Activated CD4-positive, alpha-beta T cell treated with anti-CD3 and anti-CD28 coated beads, Interleukin-2, amount 50 U/mL, for 24 hours (primary cell): ENCODE measurements at regions not wholly inside any gene's neighbourhood (a gene's known extent, or its start where the extent isn't known, plus 50 kb on each side); places are given as distances from the start of the nearest gene placed in this dataset.
A peak's percentile ranks its signal among the peaks of the same experiment; 100 is the strongest.

Experiments used
- DNase-seq, 2 donors: peaks; one replicate each; pipeline ENCODE4 v3.0.0-alpha.2; 2020; ENCODE audit warnings: low read depth in 1 of 2, low spot score in 1 of 2

DNA sequence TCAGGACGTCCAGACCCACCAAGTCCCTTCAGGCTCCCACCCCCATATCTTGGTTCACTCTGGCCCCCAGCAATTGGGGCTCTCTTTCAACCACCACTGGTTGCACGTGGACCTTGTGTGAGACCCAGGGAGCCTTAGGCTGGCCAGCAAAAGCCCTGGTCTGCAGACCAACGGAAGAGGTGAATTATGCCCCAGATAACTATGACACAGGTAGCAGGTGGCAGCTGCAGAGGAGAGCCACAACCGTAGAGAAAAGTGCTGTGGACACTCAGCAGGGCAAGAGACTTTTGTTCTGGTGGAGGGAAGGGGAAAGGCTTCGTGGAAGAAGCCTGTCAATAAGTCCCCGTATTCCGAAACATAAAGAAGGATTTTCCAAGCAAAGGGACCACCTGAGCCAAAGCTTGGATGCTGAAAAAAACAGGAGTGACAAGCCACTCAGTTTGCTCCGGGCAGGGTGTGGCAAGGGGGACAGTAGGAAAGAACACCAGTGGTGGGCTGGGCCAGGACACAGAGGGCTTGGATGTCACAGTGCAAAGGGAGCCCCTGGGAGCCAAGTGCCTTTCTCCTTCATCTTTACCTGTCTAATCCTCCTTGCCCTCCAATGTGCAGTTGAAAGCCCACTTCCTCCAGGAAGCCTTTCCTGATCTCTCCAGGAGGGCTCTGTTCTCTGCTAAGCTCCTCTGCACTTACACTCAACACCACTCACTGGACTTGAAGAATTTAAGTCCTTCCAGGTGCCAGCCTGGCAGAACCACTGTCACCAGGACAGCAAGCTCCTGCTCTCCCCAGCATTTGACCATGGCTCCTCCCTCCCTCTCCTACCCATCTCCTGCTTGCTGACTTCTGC, 264.7 kb downstream of the BUD13 start:
- DNase-seq = no peak

DNA sequence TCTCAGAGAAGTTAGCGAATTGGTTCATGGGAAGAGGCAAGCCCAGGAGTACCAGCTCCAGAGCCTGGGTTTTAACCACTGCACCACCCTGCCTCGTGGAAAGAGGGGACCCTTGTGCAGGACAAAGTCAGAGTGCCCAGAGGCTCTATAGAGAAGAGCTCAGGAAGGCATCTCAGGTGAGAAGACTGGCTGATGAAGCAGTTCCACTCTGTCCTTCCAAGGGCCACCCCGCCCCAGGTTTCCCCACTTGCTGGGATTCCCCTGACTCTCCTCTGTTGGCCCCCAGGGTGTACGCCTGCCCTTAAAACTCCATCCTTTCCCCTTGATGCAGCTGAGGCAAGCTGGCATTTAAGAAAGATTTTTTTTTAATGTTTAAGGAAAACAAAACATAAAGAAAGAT, 265.8 kb downstream of the BUD13 start:
- DNase-seq = no peak

DNA sequence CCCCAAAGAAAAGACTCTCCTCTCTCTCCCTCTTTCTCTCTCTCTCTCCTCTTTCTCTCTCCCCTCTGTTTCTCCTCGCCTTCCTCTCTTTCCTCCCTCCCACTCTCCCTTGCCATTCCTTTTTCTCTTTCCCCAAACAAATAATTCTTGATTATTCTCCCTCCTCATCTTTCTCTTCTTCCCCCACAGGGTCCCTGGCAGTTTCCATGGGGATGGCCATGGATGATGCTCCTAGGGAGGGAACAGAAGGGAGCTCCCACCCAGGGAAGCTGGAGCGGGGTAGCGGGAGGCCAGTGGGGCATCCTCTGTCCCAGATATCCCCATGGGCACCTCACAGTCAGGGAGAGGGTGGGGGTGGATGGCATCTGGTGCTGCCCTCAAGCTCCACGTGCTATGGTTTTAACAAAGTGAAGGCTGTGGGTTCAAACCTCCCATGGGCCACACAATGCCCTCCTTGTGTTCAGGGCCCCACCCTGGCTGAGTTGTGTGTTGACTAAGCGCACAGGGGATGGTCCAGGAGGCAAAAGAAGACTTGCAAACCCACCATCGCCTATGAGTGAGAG, 266.4 kb downstream of the BUD13 start:
- no peak for DNase-seq

DNA sequence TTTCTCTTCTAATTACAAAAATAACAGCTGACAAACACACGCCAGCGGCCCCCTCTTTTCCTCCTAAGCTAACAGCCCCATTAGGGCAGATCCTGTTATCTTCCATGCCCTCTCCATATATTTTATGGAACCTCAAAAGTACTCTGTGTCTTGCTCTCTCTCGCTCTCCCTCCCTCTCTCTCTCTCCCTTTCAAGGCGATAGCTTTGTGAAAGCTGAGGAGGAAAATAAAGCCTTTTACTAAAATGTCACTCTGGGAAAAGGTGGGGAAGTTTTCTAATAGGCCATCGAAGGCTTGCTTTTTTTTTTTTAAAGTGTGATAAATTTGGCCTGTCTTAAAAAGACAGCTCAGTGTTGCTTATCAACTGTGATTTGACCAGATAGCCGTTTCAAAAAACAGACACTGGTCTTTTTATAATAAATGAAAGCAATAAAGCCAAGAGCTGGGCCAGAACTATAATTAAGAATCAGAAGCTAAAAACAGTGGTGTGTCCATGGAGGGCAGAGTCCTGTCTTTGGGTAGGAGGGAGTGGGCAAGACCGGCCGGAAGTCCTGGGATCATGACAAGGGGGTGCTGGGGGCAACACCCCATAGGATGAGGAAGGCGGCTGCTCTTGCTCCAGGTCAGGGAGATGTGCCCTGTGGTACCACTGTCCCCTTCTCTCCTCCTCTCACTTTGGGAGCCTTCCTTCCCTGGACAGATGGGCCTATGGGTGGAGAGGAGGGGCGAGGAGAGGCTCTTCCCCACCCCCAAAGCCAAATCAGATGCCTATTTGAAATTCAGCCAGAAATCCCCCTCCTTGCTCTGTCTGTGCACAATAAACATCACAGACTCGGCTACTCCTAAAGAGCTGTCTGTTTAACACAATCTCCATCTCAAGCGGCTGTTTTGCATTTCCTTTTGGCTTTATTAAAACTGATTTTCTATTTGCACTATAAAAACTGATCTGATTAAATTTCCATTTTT, 267.2 kb downstream of the BUD13 start:
- no peak for DNase-seq

DNA sequence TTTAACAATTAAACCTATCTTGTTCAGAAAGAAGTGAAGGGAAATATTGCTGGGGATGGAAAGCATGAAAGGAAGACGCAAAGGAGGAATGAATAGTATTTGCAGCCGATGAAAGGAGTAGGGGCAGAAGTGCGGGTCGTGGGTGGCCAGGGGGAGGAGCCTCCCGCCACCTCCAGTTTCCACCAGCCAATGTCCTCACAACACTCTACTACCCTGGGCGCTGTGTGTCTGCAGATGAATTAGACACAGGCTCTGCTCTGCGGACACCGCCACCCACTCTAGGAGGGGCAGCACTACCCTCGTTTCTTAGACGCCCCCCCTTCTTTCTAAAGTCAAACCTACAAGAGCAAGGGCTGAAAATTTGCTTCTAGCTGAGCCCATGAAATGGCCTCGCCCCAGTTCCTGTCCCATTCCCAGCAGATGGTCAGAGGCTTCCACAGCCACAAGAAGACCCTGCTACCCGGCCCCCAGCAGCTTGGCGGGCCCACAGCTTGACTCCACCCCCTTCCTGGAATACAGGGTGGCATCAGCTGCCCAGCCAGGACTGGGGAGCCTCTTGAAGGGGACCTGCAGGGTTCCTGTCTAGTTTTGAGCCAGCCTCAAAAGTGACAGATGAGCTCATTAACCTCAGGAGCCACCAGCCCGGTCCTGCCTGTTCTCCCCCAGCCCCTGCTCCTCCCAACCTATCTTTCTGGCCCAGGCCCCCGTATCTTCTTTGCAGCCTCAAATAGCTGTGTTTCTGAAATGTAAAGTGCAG, 268.1 kb downstream of the BUD13 start:
- DNase-seq = no peak

DNA sequence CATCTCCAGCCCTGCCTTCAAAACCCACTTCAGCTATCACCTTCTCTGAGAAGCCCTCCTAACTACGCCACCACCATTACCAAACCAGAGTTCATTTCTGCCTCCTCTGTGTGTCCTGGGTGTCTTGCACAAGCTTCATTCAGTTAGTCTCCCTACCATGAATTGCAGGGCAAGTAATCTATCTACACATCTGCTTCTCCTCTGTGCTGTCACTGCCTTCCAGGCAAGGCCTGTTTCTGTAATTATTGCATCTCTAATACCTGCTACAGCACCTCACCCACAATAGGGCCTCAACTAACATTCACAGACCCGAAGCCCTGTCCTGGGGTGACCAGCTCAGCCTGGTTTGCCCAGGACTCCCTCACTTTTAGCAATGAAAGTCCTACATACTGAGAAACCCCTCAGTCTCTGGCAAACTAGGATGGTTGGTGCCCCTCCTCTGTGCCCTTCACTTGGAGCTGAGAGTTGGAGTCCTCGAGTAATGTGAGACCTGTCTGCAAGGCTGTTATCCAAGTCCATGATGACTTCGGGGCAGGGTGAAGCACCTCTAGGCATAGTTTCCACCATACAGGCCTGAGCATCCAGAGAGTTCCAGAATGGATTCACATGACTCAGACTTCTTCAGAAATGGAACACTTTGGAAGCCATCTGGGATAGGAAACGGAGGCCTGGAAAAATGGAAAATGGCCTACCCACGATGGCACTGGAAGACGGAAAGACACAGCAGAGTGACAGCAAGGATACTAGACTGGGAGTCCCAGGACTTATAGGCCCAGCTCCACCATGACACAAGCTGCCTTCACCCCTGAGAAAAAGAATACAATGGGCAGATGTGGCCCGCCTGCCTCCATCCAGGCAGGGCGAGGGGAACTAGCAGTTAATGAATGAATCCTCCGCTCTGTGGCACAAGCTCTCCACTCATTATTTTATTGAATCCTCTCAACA, 269.3 kb downstream of the BUD13 start:
- no peak for DNase-seq

DNA sequence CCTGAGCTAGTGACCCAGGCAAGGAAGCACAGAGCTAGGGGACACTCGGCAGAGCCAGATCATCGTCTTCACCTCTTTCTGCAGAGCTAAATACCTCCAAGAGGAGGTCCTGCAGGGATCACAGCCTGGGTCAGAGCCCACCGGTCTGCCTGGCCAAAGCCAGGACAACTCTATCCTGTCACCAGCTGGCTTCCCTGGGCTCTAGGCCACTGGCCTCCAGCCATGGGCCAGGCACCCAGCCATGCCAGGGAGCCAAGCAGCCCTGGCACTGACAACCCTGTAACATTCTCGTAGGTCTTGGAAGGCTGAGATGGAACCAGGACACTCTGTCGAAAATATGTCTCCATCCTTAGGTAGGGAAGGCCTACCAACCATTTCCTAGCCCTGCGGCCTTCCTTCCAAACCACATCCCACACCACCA, 270.1 kb downstream of the BUD13 start:
- DNase-seq = no peak

DNA sequence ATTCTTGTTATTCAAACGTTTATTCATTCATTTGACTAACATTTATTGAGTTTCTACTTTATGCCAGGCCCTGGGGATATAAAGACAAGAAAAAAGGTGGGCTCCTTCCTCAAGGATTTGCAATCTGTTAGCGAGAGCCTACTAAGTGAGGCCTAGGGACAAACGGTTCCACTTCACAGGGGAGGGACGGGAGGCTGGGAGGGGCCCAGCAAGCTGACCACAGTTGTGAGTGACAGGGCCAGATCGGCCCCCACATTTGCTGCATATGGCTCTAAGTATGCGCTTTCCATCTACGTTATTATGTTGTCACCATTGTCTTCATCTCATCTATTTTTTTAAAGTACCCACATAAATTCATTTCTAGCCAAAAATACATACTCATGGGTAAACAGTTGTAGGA, 271.1 kb downstream of the BUD13 start:
- no peak for DNase-seq

DNA sequence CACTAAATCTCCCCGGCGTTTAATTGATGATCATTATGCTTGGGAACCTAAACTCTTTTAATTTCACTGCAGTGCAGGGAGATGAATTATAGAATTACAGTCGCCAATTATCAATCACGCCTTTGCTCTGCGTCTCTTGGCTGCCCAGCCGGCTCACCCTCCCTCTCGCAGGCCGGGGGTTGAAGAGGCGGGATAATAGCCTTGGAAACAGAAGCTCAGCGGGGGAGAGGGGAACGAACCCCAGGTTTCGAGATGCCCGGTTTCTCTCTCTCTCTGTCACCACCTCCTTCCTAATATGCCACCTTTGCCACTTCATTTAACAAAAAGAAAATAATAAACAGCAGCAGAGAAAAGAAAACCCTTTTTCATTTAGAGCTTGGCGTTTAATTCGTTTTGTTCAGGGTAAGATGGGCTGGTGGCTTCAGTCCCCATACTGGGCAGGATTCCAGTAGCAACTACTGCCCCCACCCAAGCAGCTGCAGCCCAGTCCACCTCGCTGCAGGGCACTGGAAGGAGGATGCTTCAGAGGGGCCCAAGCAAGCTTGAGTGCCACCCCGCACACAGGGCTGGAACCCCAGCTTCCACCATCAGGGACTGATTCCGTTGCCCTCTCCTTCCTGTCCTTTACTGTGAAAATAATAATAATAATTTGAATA, 271.7 kb downstream of the BUD13 start:
- DNase-seq = no peak

DNA sequence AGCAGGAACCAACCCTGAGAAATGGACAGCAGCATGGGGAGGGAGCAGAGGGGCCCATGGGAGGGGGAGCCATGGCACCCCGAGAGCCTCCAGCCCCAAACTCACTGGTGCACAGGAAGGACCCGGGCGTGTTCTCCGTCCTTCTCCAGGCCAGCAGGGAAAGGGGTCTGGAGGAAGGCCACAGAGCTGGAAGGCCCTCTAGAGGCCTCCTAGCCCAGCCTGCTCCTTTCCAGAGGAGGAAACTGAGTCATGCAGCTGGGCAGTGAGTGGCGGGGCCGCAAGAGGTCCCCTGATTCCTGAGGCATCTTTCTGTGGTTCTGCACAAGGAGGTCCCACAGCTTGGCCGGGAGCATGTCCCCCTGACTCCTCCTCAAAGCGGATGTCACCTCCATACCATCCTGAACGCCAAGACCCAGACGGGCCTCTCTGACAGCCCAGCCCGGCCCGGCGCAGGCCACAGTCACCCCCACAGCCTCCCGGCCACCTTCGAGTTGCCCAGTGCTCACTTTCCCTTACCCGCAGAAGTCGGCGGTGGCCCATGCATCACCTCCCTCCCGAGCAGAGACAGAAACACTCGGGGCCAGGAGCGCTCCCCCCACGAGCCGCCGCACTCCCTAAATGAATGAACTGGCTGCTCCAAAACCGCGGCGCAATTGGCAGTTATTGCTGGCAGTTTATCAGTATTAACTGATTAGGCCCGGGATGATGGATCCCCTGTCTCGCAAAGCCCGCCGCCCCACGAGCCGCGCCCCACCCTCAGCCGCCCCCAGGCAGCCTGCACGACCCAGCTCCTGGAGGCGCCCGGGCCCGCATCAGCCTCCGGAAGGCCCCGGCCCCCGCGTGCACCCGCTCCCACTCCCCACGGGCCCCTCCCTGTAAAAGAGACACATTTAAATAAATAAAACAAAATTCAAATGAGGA, 272.5 kb downstream of the BUD13 start:
- no peak for DNase-seq

DNA sequence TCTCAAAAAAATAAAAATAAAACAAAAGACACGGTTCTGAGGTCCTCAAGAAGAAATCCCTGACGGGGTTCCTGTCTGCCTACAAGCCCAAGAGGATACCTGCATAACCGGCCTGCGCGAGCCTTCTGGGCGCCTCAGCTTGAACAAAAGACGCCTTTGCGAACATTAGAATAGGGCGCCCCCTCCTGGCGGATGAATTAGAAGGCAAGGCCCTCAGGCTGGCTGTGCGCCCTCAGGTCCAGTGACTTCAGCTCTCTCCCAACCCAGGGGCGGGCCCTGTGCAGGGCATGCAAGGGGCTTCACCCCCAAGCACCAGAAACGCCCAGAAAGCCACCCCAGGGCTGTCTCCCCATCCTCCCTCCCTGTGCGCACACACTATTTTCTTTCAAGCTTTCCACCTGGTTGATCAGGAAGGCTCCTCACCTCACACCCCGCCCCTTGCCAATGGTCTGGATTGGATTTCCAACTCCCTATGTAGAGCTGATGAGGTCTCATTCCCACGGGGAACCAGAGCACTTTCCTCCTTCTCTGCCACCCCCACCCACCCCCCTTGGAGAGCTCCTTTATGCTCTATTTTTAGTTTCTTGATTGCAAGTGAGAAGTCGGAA, 273.3 kb downstream of the BUD13 start:
- peak in 1 of 2 donors; percentile 7 for DNase-seq

DNA sequence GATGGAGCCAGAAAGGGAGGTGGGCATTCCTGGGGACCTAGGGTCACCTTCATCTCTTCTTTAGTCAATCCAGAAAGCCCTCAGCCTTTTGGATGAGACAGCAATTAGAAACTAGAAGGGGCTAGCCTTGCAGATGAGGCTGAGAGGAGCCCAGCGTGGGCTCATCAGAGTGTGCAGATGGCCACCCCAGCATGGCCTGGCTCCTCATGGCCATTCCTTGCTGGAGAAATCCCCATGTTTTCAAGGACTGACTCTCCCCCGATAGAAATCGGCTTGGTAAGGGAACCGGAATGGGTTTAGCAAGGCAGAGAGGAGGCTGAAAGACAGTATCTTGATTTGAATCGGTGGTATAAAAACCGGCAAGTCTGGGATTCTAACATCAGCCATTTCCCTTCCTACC, 274.6 kb downstream of the BUD13 start:
- DNase-seq = no peak

DNA sequence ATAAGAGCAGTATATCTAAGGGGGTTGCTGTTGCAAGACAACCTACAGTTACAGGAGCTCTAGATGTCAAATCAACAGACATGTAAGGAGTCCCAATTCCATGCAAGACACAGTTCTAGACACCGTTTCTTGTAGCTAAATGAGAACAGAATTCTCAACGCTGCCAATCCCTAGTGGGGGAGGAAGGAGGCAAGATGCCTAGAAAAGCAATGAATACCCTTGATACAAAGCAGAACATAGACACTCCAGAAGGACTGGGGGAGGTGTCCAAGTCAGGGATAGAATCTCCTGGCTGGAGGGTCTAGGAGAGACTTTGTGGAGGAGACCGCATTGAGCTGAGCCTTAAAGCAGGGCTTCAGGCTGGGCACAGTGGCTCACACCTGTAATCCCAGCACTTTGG, 280.2 kb downstream of the BUD13 start:
- DNase-seq = no peak

DNA sequence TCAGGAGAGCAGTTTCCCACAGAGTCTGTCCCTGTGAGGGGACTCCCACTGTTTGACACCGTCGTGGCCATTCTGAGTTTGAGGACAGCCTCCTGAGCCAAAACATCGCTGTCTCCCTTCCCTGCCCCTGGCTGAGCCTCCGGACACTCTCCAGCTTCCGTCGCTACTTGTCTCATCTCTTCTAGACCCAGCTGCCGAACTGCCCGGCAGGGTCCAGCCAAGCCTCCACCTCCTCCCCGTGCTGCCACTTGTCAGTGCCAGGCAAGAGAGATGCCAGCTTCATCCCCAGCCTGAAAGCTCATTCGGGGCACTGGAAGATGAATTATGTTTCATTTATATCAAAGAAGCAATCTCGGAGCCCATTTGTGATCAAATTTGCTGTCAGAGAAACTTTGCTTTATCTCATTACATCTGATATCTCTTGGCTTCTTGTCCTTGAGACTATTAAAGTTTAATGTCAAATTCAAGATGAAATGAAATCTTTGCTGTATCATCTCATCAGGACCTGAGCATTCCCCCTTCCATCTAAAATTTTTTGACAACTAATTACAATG, 283.9 kb downstream of the BUD13 start:
- DNase-seq = no peak

DNA sequence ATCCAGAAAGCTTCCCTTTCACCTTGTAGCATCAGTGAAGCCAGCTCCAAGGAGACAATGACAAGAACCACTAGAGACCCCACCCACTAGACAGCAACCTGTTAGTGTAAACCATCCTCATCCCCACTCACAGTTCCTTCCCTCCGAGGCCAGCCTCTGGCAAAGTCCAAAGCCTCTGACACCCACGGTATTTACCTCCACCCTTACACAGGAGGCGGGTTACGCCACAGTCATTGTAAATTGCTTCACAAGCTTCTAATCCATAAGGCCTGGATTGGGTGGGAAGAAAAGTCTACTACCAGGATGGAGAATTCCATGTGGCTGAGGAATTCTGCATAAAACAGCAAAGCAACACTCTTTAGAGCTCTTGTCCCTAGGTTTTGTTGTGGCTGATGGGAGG, 287.4 kb downstream of the BUD13 start:
- no peak for DNase-seq

DNA sequence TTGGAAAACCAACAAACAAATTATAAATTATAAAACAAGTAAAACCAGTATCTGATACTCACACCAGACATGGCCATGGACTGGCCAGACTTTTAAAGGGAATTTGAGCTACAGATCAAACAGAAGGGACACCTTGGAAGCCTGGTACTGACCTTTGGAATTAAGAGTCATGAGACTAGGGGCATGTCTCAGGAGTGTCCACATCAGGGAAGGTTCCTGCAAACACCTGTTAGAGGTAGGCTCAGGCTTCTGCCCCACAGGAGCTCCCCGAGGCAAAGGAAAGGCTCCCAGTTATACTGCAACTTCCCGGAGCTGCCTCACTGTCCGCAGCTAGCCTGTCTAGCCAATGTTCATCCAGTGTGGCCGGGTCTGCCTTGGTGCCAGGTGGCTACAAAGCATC, 290.1 kb downstream of the BUD13 start:
- no peak for DNase-seq

DNA sequence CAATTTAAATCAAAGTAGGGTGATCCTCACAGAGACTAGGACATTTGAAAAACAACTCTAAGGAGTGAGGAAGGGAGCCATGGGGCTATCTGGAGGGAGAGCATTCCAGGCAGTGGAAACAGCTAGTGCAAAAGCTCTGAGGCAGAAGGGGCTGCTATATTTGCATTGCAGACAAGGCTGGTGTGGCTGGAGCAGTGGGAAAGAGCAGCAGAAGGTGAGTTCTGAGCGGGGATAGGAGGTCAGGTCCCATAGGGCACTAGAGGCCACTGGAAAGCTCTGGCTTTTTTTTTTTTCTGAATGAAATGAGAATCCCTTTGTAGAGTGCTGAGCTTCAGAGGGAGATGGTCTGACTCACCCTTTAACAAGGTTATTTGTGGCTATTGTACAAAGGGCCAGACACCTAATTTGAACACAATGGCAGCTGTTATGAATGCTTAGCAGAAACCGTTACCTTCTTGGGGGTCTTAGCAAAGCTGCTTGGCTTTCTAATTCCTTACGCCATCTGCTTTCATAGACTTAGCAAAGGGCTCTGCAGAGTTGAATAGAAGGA, 291.6 kb downstream of the BUD13 start:
- no peak for DNase-seq
